ENCODE measurements at regions not wholly inside any gene's neighbourhood (a gene's known extent, or its start where the extent isn't known, plus 50 kb on each side); places are given as distances from the start of the nearest gene placed in this dataset.

GRCh38 chr5:167943343-167943742 lies 348.1 kb upstream of the WWC1 start:
- no peaks in the 10 kb centered on the region for H3K36me3 Mint-ChIP-seq (ENCODE audit: insufficient read depth)
- ATAC-seq (replicated peaks; ENCODE audit: extremely low read depth, poor library complexity, severe bottlenecking): no peak
- H3K27ac Mint-ChIP-seq (ENCODE audit: low read depth): no peak overlapping the region
- no peak for DNase-seq (ENCODE audit: low spot score in 2 of 2)
- no peaks in the 10 kb centered on the region for H3K27me3 Mint-ChIP-seq
- peaks cover 1% of the 10 kb centered on the region for H3K9me3 Mint-ChIP-seq
- no peaks in the 10 kb centered on the region for H3K4me1 Mint-ChIP-seq
- H3K4me3 Mint-ChIP-seq: no peak overlapping the region

- Mint-ChIP-seq H3K4me3 (no peak overlapping the region), H3K4me1 (no peaks in the 10 kb centered on the region), H3K9me3 (no peaks in the 10 kb centered on the region), H3K36me3 (ENCODE audit: insufficient read depth) (no peaks in the 10 kb centered on the region), H3K27ac (ENCODE audit: low read depth) (no peak overlapping the region), H3K27me3 (no peaks in the 10 kb centered on the region)
- ATAC-seq (replicated peaks; ENCODE audit: extremely low read depth, poor library complexity, severe bottlenecking) (no peak), DNase-seq (ENCODE audit: low spot score in 2 of 2) (no peak)
Measured at GRCh38 chr5:167944121-167944852, 347.2 kb upstream of the WWC1 start.

- Mint-ChIP-seq H3K4me3 (no peak overlapping the region), H3K4me1 (no peaks in the 10 kb centered on the region), H3K9me3 (no peaks in the 10 kb centered on the region), H3K27me3 (no peaks in the 10 kb centered on the region), H3K36me3 (ENCODE audit: insufficient read depth) (no peaks in the 10 kb centered on the region), H3K27ac (ENCODE audit: low read depth) (no peak overlapping the region)
- DNase-seq (ENCODE audit: low spot score in 2 of 2) (no peak), ATAC-seq (replicated peaks; ENCODE audit: extremely low read depth, poor library complexity, severe bottlenecking) (no peak)
Measured at GRCh38 chr5:167945542-167946384, 345.7 kb upstream of the WWC1 start.

GRCh38 chr5:167947306-167947705 lies 344.1 kb upstream of the WWC1 start:
- Mint-ChIP-seq H3K4me1 (no peaks in the 10 kb centered on the region), H3K4me3 (no peak overlapping the region), H3K27me3 (no peaks in the 10 kb centered on the region), H3K27ac (ENCODE audit: low read depth) (no peak overlapping the region), H3K9me3 (no peaks in the 10 kb centered on the region), H3K36me3 (ENCODE audit: insufficient read depth) (no peaks in the 10 kb centered on the region)
- DNase-seq (ENCODE audit: low spot score in 2 of 2) (no peak), ATAC-seq (replicated peaks; ENCODE audit: extremely low read depth, poor library complexity, severe bottlenecking) (no peak)

GRCh38 chr5:167948251-167948650 lies 343.2 kb upstream of the WWC1 start:
- DNase-seq (ENCODE audit: low spot score in 2 of 2) (no peak), ATAC-seq (replicated peaks; ENCODE audit: extremely low read depth, poor library complexity, severe bottlenecking) (no peak)
- Mint-ChIP-seq H3K4me3 (no peak overlapping the region), H3K27ac (ENCODE audit: low read depth) (no peak overlapping the region), H3K36me3 (ENCODE audit: insufficient read depth) (no peaks in the 10 kb centered on the region), H3K9me3 (no peaks in the 10 kb centered on the region), H3K27me3 (no peaks in the 10 kb centered on the region), H3K4me1 (no peaks in the 10 kb centered on the region)

GRCh38 chr5:167949435-167949834 lies 342.0 kb upstream of the WWC1 start:
- Mint-ChIP-seq H3K9me3 (no peaks in the 10 kb centered on the region), H3K36me3 (ENCODE audit: insufficient read depth) (no peaks in the 10 kb centered on the region), H3K4me1 (no peaks in the 10 kb centered on the region), H3K27me3 (no peaks in the 10 kb centered on the region), H3K4me3 (no peak overlapping the region), H3K27ac (ENCODE audit: low read depth) (no peak overlapping the region)
- DNase-seq (ENCODE audit: low spot score in 2 of 2): no peak
- ATAC-seq (replicated peaks; ENCODE audit: extremely low read depth, poor library complexity, severe bottlenecking): no peak

GRCh38 chr5:167950126-167950721 lies 341.2 kb upstream of the WWC1 start:
- no peaks in the 10 kb centered on the region for H3K36me3 Mint-ChIP-seq (ENCODE audit: insufficient read depth)
- no peaks in the 10 kb centered on the region for H3K9me3 Mint-ChIP-seq
- no peak overlapping the region for H3K4me3 Mint-ChIP-seq
- H3K27ac Mint-ChIP-seq (ENCODE audit: low read depth): no peak overlapping the region
- H3K4me1 Mint-ChIP-seq: no peaks in the 10 kb centered on the region
- H3K27me3 Mint-ChIP-seq: no peaks in the 10 kb centered on the region
- DNase-seq (ENCODE audit: low spot score in 2 of 2): no peak
- ATAC-seq (replicated peaks; ENCODE audit: extremely low read depth, poor library complexity, severe bottlenecking): no peak

- Mint-ChIP-seq H3K27me3 (no peaks in the 10 kb centered on the region), H3K27ac (ENCODE audit: low read depth) (no peak overlapping the region), H3K4me1 (no peaks in the 10 kb centered on the region), H3K4me3 (no peak overlapping the region), H3K9me3 (no peaks in the 10 kb centered on the region), H3K36me3 (ENCODE audit: insufficient read depth) (no peaks in the 10 kb centered on the region)
- DNase-seq (ENCODE audit: low spot score in 2 of 2): no peak
- ATAC-seq (replicated peaks; ENCODE audit: extremely low read depth, poor library complexity, severe bottlenecking): no peak
Measured at GRCh38 chr5:167951116-167951515, 340.3 kb upstream of the WWC1 start.

GRCh38 chr5:167952278-167952995 lies 339.0 kb upstream of the WWC1 start:
- H3K27ac Mint-ChIP-seq (ENCODE audit: low read depth): peak overlapping the region; percentile 63
- no peaks in the 10 kb centered on the region for H3K4me1 Mint-ChIP-seq
- no peak overlapping the region for H3K4me3 Mint-ChIP-seq
- no peak for ATAC-seq (replicated peaks; ENCODE audit: extremely low read depth, poor library complexity, severe bottlenecking)
- no peaks in the 10 kb centered on the region for H3K27me3 Mint-ChIP-seq
- peaks cover 4% of the 10 kb centered on the region for H3K9me3 Mint-ChIP-seq
- no peak for DNase-seq (ENCODE audit: low spot score in 2 of 2)
- no peaks in the 10 kb centered on the region for H3K36me3 Mint-ChIP-seq (ENCODE audit: insufficient read depth)

GRCh38 chr5:167953151-167953798 lies 338.2 kb upstream of the WWC1 start:
- Mint-ChIP-seq H3K27ac (ENCODE audit: low read depth) (no peak overlapping the region), H3K4me3 (no peak overlapping the region), H3K27me3 (no peaks in the 10 kb centered on the region), H3K4me1 (no peaks in the 10 kb centered on the region), H3K9me3 (peaks cover 6% of the 10 kb centered on the region), H3K36me3 (ENCODE audit: insufficient read depth) (no peaks in the 10 kb centered on the region)
- DNase-seq (ENCODE audit: low spot score in 2 of 2): no peak
- no peak for ATAC-seq (replicated peaks; ENCODE audit: extremely low read depth, poor library complexity, severe bottlenecking)

GRCh38 chr5:167961731-167962130 lies 329.7 kb upstream of the WWC1 start:
- H3K27me3 Mint-ChIP-seq: no peaks in the 10 kb centered on the region
- peaks cover 10% of the 10 kb centered on the region for H3K9me3 Mint-ChIP-seq
- ATAC-seq (replicated peaks; ENCODE audit: extremely low read depth, poor library complexity, severe bottlenecking) (no peak), DNase-seq (ENCODE audit: low spot score in 2 of 2) (no peak)
- no peaks in the 10 kb centered on the region for H3K4me1 Mint-ChIP-seq
- H3K4me3 Mint-ChIP-seq: no peak overlapping the region
- peaks cover 3% of the 10 kb centered on the region for H3K36me3 Mint-ChIP-seq (ENCODE audit: insufficient read depth)
- H3K27ac Mint-ChIP-seq (ENCODE audit: low read depth): no peak overlapping the region

GRCh38 chr5:167964529-167964928 lies 326.9 kb upstream of the WWC1 start:
- ATAC-seq (replicated peaks; ENCODE audit: extremely low read depth, poor library complexity, severe bottlenecking) (no peak), DNase-seq (ENCODE audit: low spot score in 2 of 2) (no peak)
- Mint-ChIP-seq H3K9me3 (peaks cover 4% of the 10 kb centered on the region), H3K27me3 (no peaks in the 10 kb centered on the region), H3K4me3 (no peak overlapping the region), H3K27ac (ENCODE audit: low read depth) (no peak overlapping the region), H3K36me3 (ENCODE audit: insufficient read depth) (no peaks in the 10 kb centered on the region), H3K4me1 (no peaks in the 10 kb centered on the region)
